ENCODE measurements at regions not wholly inside any gene's neighbourhood (a gene's known extent, or its start where the extent isn't known, plus 50 kb on each side); places are given as distances from the start of the nearest gene placed in this dataset.

- no peak for TF ChIP-seq ZBTB40 (IDR thresholded peaks at IDR 0.05)
- peak; percentile 32; the same call in 1 of the 2 replicates for TF ChIP-seq ZBTB40 (CRISPR knock-in tag; IDR thresholded peaks at IDR 0.05)
- no peak for TF ChIP-seq AHR (CRISPR knock-in tag; IDR thresholded peaks at IDR 0.05)
Measured at GRCh38 chr6:145336119-145336518, 399.2 kb downstream of the EPM2A start (continued).

- Histone ChIP-seq H3K4me3 (replicated peaks in 1 of 3; ENCODE audit: insufficient read depth in 1 of 3, low read depth in 2 of 3, low read length in 3 of 3) (no peak overlapping the region), H4K20me1 (ENCODE audit: insufficient read depth, low read length) (no peaks in the 10 kb centered on the region), H3K9me3 (ENCODE audit: low read length) (no peaks in the 10 kb centered on the region), H3K36me3 (replicated peaks in 1 of 2; ENCODE audit: control insufficient read depth in 1 of 2, insufficient read depth in 2 of 2, low read length in 2 of 2) (no peaks in the 10 kb centered on the region), H3K27me3 (ENCODE audit: control insufficient read depth in 1 of 2, insufficient read depth in 2 of 2, low read length in 2 of 2) (peaks cover 0 to 4% of the 10 kb centered on the region in 2 experiments; a peak in 2 of 5 replicates), H3K79me2 (ENCODE audit: insufficient read depth, low read length) (no peaks in the 10 kb centered on the region), H3K9ac (ENCODE audit: insufficient read depth, low read depth, low read length) (no peak overlapping the region), H2AFZ (ENCODE audit: low read length) (no peak overlapping the region), H3K4me2 (ENCODE audit: low read depth, low read length) (no peak overlapping the region), H3K27ac (ENCODE audit: extremely low read length, insufficient read depth, low read length) (no peak overlapping the region), H3K4me1 (ENCODE audit: insufficient read depth, low read length) (no peaks in the 10 kb centered on the region)
- ChIA-PET POLR2A (no interaction called here), CTCF (ENCODE audit: low intra/inter-chr PET ratio, low total read pairs) (no interaction called here)
- 0% methylated on average over 2 of the region's 2 CpGs for WGBS (ENCODE audit: low lambda C conversion rate)
- in situ Hi-C loops (cut with HindIII; ENCODE audit: extremely low pct_ligation_motif_present, low pct_unique_long_range_greater_than_20kb) (no loop called here), intact Hi-C loops (cut with micrococcal nuclease; ENCODE audit: unreplicated experiment) (no loop called here)
- DNase-seq (ENCODE audit: low spot score): no peak
- no peak for FAIRE-seq
- no peak for ATAC-seq
- BruUV-seq (replicated peaks): no TSS peak
- no peak for TF ChIP-seq HOXD1 (CRISPR knock-in tag; IDR thresholded peaks at IDR 0.05)
Measured at GRCh38 chr6:145339089-145339488, 396.2 kb downstream of the EPM2A start.

Measured in HepG2 (cell line).